ENCODE measurements at regions not wholly inside any gene's neighbourhood (a gene's known extent, or its start where the extent isn't known, plus 50 kb on each side); places are given as distances from the start of the nearest gene placed in this dataset.

DNA sequence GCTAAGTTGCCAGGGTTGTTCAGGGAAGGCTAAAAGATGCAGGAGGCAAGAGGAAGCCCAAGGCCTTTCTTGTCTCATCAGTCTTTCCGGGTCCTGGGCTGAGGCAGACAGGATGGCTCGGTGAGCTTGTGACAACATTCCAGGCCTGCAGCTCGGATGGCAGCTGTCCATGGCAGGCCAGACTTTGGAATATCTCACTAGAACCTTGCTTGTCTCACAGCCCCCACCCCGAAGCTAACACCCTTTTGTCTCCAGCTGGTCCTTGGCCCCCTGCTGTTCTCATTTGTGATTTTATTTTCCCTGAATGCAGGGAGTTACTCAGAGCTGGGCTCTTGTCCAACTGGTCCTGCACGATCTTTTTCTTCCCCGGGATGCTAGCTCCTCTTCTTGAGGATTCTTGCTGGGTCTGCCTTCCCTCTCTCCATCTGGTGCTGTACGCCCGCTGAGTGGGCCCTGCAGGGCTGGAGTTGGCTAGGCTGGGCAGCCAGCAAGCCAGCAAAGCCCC lies 477.2 kb upstream of the CAMK1G start:
- Histone ChIP-seq H3K27ac (ENCODE audit: low read depth) (no peak overlapping the region), H3K79me2 (replicated peaks; ENCODE audit: insufficient read depth) (no peaks in the 10 kb centered on the region), H3F3A (replicated peaks; ENCODE audit: low read depth) (no peaks in the 10 kb centered on the region), H3K36me3 (ENCODE audit: insufficient read depth) (no peaks in the 10 kb centered on the region), H4K20me1 (replicated peaks; ENCODE audit: insufficient read depth) (no peaks in the 10 kb centered on the region), H3K4me1 (ENCODE audit: insufficient read depth) (peaks cover 19% of the 10 kb centered on the region), H3K4me3 (no peak overlapping the region), H3K9me2 (ENCODE audit: insufficient read depth) (no peaks in the 10 kb centered on the region), H2AFZ (peak overlapping the region; percentile 94), H3K27me3 (ENCODE audit: insufficient read depth) (no peaks in the 10 kb centered on the region), H3K4me2 (peak overlapping the region; percentile 62; the same call in 1 of the 2 replicates)
- H3K4me3 Mint-ChIP-seq = no peak overlapping the region
- peaks cover 9% of the 10 kb centered on the region for H3K27me3 Mint-ChIP-seq (ENCODE audit: insufficient read depth, low read depth, poor library complexity)
- DNase-seq (ENCODE audit: low spot score) = peak; percentile 21
- H3K36me3 Mint-ChIP-seq (ENCODE audit: low read depth) = no peaks in the 10 kb centered on the region; the same call in 2 of the 3 replicates
- peak; percentile 83 for ATAC-seq
- peaks cover 34% of the 10 kb centered on the region for H3K4me1 Mint-ChIP-seq
- peaks cover 10% of the 10 kb centered on the region; the same call in 2 of the 3 replicates for H3K9me3 Mint-ChIP-seq
- no peak for TF ChIP-seq ZNF331 (CRISPR knock-in tag; IDR thresholded peaks at IDR 0.05; ENCODE audit: low read depth)
- no peak overlapping the region for H3K27ac Mint-ChIP-seq

DNA sequence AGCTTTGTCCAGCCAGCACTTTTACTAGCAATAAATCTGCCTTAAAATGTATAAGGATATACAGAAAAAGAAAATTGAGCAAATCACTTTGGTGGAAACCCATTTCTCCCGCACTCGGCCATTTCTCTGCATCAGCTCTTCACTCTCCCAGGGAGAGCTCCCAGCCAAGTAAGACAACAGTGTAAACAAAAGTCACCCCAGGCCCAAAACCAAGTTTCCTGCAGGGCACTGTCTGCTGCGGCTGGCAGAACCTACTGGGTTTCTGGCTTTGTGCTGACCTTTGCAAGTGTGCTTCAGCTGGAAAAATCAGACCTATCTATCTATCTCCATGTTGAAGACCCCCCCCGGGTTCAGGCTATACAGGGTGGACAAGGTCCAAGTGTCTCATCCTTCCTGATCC lies 476.7 kb upstream of the CAMK1G start:
- no peak overlapping the region for H3K4me3 ChIP-seq
- H3K4me1 ChIP-seq (ENCODE audit: insufficient read depth) = peaks cover 19% of the 10 kb centered on the region
- no peaks in the 10 kb centered on the region; the same call in 2 of the 3 replicates for H3K36me3 Mint-ChIP-seq (ENCODE audit: low read depth)
- DNase-seq (ENCODE audit: low spot score) (no peak), ATAC-seq (no peak)
- H2AFZ ChIP-seq = peak overlapping the region; percentile 94; the same call in 1 of the 2 replicates
- no peak overlapping the region for H3K4me3 Mint-ChIP-seq
- no peaks in the 10 kb centered on the region for H4K20me1 ChIP-seq (replicated peaks; ENCODE audit: insufficient read depth)
- H3F3A ChIP-seq (replicated peaks; ENCODE audit: low read depth) = no peaks in the 10 kb centered on the region
- H3K9me2 ChIP-seq (ENCODE audit: insufficient read depth) = no peaks in the 10 kb centered on the region
- no peak overlapping the region for H3K27ac Mint-ChIP-seq
- H3K4me2 ChIP-seq = peak overlapping the region; percentile 62; the same call in 1 of the 2 replicates
- H3K27me3 ChIP-seq (ENCODE audit: insufficient read depth) = no peaks in the 10 kb centered on the region
- peaks cover 9% of the 10 kb centered on the region for H3K27me3 Mint-ChIP-seq (ENCODE audit: insufficient read depth, low read depth, poor library complexity)
- H3K9me3 Mint-ChIP-seq = peaks cover 10% of the 10 kb centered on the region; the same call in 2 of the 3 replicates
- peaks cover 34% of the 10 kb centered on the region for H3K4me1 Mint-ChIP-seq
- H3K36me3 ChIP-seq (ENCODE audit: insufficient read depth) = no peaks in the 10 kb centered on the region
- no peak overlapping the region for H3K27ac ChIP-seq (ENCODE audit: low read depth)
- H3K79me2 ChIP-seq (replicated peaks; ENCODE audit: insufficient read depth) = no peaks in the 10 kb centered on the region
- TF ChIP-seq ZNF114 (CRISPR knock-in tag; IDR thresholded peaks at IDR 0.05) (no peak), POLR2AphosphoS5 (IDR thresholded peaks at IDR 0.05; ENCODE audit: low read depth) (no peak), CREB1 (CRISPR knock-in tag; IDR thresholded peaks at IDR 0.05; ENCODE audit: low read depth) (no peak), EZH2 (IDR thresholded peaks at IDR 0.05; ENCODE audit: low read depth, unreplicated experiment) (no peak), JUNB (IDR thresholded peaks at IDR 0.05; ENCODE audit: unreplicated experiment) (no peak), NANOG (IDR thresholded peaks at IDR 0.05; ENCODE audit: borderline replicate concordance) (no peak), EZH2phosphoT487 (IDR thresholded peaks at IDR 0.05; ENCODE audit: unreplicated experiment) (no peak), STAT1 (IDR thresholded peaks at IDR 0.05; ENCODE audit: unreplicated experiment) (no peak), ZNF331 (CRISPR knock-in tag; IDR thresholded peaks at IDR 0.05; ENCODE audit: low read depth) (no peak)
- TF ChIP-seq, protein P1, sequence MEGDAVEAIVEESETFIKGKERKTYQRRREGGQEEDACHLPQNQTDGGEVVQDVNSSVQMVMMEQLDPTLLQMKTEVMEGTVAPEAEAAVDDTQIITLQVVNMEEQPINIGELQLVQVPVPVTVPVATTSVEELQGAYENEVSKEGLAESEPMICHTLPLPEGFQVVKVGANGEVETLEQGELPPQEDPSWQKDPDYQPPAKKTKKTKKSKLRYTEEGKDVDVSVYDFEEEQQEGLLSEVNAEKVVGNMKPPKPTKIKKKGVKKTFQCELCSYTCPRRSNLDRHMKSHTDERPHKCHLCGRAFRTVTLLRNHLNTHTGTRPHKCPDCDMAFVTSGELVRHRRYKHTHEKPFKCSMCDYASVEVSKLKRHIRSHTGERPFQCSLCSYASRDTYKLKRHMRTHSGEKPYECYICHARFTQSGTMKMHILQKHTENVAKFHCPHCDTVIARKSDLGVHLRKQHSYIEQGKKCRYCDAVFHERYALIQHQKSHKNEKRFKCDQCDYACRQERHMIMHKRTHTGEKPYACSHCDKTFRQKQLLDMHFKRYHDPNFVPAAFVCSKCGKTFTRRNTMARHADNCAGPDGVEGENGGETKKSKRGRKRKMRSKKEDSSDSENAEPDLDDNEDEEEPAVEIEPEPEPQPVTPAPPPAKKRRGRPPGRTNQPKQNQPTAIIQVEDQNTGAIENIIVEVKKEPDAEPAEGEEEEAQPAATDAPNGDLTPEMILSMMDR (conservative IDR thresholded peaks at IDR 0.05; ENCODE audit: low read depth in 2 of 2) = no peak
- TF ChIP-seq, protein P2, sequence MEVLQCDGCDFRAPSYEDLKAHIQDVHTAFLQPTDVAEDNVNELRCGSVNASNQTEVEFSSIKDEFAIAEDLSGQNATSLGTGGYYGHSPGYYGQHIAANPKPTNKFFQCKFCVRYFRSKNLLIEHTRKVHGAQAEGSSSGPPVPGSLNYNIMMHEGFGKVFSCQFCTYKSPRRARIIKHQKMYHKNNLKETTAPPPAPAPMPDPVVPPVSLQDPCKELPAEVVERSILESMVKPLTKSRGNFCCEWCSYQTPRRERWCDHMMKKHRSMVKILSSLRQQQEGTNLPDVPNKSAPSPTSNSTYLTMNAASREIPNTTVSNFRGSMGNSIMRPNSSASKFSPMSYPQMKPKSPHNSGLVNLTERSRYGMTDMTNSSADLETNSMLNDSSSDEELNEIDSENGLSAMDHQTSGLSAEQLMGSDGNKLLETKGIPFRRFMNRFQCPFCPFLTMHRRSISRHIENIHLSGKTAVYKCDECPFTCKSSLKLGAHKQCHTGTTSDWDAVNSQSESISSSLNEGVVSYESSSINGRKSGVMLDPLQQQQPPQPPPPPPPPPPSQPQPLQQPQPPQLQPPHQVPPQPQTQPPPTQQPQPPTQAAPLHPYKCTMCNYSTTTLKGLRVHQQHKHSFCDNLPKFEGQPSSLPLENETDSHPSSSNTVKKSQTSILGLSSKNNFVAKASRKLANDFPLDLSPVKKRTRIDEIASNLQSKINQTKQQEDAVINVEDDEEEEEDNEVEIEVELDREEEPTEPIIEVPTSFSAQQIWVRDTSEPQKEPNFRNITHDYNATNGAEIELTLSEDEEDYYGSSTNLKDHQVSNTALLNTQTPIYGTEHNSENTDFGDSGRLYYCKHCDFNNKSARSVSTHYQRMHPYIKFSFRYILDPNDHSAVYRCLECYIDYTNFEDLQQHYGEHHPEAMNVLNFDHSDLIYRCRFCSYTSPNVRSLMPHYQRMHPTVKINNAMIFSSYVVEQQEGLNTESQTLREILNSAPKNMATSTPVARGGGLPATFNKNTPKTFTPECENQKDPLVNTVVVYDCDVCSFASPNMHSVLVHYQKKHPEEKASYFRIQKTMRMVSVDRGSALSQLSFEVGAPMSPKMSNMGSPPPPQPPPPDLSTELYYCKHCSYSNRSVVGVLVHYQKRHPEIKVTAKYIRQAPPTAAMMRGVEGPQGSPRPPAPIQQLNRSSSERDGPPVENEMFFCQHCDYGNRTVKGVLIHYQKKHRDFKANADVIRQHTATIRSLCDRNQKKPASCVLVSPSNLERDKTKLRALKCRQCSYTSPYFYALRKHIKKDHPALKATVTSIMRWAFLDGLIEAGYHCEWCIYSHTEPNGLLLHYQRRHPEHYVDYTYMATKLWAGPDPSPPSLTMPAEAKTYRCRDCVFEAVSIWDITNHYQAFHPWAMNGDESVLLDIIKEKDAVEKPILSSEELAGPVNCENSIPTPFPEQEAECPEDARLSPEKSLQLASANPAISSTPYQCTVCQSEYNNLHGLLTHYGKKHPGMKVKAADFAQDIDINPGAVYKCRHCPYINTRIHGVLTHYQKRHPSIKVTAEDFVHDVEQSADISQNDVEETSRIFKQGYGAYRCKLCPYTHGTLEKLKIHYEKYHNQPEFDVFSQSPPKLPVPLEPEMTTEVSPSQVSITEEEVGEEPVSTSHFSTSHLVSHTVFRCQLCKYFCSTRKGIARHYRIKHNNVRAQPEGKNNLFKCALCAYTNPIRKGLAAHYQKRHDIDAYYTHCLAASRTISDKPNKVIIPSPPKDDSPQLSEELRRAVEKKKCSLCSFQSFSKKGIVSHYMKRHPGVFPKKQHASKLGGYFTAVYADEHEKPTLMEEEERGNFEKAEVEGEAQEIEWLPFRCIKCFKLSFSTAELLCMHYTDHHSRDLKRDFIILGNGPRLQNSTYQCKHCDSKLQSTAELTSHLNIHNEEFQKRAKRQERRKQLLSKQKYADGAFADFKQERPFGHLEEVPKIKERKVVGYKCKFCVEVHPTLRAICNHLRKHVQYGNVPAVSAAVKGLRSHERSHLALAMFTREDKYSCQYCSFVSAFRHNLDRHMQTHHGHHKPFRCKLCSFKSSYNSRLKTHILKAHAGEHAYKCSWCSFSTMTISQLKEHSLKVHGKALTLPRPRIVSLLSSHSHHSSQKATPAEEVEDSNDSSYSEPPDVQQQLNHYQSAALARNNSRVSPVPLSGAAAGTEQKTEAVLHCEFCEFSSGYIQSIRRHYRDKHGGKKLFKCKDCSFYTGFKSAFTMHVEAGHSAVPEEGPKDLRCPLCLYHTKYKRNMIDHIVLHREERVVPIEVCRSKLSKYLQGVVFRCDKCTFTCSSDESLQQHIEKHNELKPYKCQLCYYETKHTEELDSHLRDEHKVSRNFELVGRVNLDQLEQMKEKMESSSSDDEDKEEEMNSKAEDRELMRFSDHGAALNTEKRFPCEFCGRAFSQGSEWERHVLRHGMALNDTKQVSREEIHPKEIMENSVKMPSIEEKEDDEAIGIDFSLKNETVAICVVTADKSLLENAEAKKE (CRISPR knock-in tag; IDR thresholded peaks at IDR 0.05) = no peak
- TF ChIP-seq, protein P3, sequence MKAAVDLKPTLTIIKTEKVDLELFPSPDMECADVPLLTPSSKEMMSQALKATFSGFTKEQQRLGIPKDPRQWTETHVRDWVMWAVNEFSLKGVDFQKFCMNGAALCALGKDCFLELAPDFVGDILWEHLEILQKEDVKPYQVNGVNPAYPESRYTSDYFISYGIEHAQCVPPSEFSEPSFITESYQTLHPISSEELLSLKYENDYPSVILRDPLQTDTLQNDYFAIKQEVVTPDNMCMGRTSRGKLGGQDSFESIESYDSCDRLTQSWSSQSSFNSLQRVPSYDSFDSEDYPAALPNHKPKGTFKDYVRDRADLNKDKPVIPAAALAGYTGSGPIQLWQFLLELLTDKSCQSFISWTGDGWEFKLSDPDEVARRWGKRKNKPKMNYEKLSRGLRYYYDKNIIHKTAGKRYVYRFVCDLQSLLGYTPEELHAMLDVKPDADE (IDR thresholded peaks at IDR 0.05) = no peak

All from GM23338 (cell line).